ENCODE measurements at regions not wholly inside any gene's neighbourhood (a gene's known extent, or its start where the extent isn't known, plus 50 kb on each side); places are given as distances from the start of the nearest gene placed in this dataset.
"Not testable (repeated sequence)": the region's sequence is repeated elsewhere in the genome, so short reads cannot be mapped to it uniquely, and the experiment has no call there.

GRCh38 chr5:17037751-17038150 is 101.7 kb upstream of the MYO10 start:
- DNase-seq, result no peak

- DNase-seq, result no peak
These were observed 103.1 kb upstream of the MYO10 start for GRCh38 chr5:17039170-17039569.

GRCh38 chr5:17042041-17042440 is 106.0 kb upstream of the MYO10 start:
- no peak for DNase-seq

- no peak for DNase-seq
These were observed 110.2 kb upstream of the MYO10 start for GRCh38 chr5:17046320-17046719.

GRCh38 chr5:17050236-17050635 is 114.1 kb upstream of the MYO10 start:
- DNase-seq, result no peak

GRCh38 chr5:17054911-17055310 is 118.8 kb upstream of the MYO10 start:
- no peak for DNase-seq

GRCh38 chr5:17056141-17056631 is 120.1 kb upstream of the MYO10 start:
- no peak for DNase-seq

- DNase-seq, result no peak
These were observed 122.3 kb upstream of the MYO10 start for GRCh38 chr5:17058438-17058837.

- DNase-seq, result no peak
These were observed 125.9 kb upstream of the MYO10 start for GRCh38 chr5:17061973-17062470.

GRCh38 chr5:17062741-17063140 is 126.7 kb upstream of the MYO10 start:
- not testable (repeated sequence) for DNase-seq

GRCh38 chr5:17064241-17064640 is 128.2 kb upstream of the MYO10 start:
- no peak for DNase-seq

- DNase-seq, result no peak
These were observed 129.4 kb upstream of the MYO10 start for GRCh38 chr5:17065458-17065857.

GRCh38 chr5:17066026-17066425 is 129.9 kb upstream of the MYO10 start:
- not testable (repeated sequence) for DNase-seq

GRCh38 chr5:17067657-17068392 is 131.7 kb upstream of the MYO10 start:
- DNase-seq, result no peak

- peak; percentile 68 for DNase-seq
These were observed 134.0 kb upstream of the MYO10 start for GRCh38 chr5:17069995-17070511.

- no peak for DNase-seq
These were observed 134.6 kb upstream of the MYO10 start for GRCh38 chr5:17070647-17071046.

- no peak for DNase-seq
These were observed 139.1 kb upstream of the MYO10 start for GRCh38 chr5:17075236-17075635.

- no peak for DNase-seq
These were observed 140.2 kb upstream of the MYO10 start for GRCh38 chr5:17076272-17076671.

GRCh38 chr5:17077440-17078233 is 139.8 kb upstream of the BASP1 start:
- no peak for DNase-seq

- no peak for DNase-seq
These were observed 137.9 kb upstream of the BASP1 start for GRCh38 chr5:17079562-17079961.

- DNase-seq, result no peak
These were observed 137.1 kb upstream of the BASP1 start for GRCh38 chr5:17080361-17080760.

- no peak for DNase-seq
These were observed 136.3 kb upstream of the BASP1 start for GRCh38 chr5:17081142-17081541.

GRCh38 chr5:17083276-17083675 is 134.2 kb upstream of the BASP1 start:
- not testable (repeated sequence) for DNase-seq

- no peak for DNase-seq
These were observed 130.4 kb upstream of the BASP1 start for GRCh38 chr5:17087035-17087434.

All from NCI-H510A treated with DMSO at 0.1 percent for 48 hours (cell line).